Lung microvascular endothelial cell (primary cell): ENCODE measurements at regions not wholly inside any gene's neighbourhood (a gene's known extent, or its start where the extent isn't known, plus 50 kb on each side); places are given as distances from the start of the nearest gene placed in this dataset.

ENCODE experiments used
- DNase-seq, 2 donors: peaks; one replicate each; pipeline versions ENCODE4 v3.0.0 to v3.0.0-alpha.2; 2010; ENCODE audit warnings: low read depth in 2 of 2

DNA sequence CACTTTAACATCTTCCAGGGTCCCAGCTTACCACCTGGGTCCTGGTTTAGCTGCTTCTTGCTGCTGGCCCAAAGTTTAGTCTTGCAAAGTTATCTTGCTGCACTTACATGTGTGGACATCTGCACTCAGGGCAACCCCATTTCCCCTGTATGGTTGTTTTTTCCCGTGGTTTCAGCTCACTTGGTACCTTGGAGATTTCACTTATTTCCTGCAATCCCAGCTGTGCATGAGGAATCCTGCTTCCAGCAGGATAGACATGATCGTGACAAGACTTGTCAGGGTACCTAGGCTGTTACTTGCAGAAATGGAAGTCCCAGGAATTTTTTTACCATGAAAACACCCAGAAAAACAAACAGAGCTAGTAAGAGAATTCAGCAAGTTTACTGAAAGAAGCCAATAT is 95.9 kb upstream of the LEP start:
- no peak for DNase-seq

DNA sequence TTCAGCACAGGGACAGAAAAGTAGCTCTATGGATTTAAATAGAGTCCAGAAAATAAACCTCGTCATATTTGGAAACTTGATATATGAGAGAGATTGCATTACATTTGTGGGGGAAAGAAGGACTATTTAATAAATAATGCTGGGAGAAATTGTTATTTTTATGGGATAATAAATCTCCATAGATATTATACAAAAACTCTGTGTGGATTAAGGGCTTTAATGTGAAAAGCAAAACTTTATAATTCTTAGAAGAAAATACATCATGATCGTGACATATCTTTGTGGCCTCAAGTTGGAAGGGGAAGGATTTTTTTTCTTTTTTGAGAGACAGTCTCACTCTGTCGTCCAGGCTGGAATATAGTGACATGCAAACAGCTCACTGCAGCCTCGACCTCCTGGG is 95.0 kb upstream of the LEP start:
- no peak for DNase-seq

DNA sequence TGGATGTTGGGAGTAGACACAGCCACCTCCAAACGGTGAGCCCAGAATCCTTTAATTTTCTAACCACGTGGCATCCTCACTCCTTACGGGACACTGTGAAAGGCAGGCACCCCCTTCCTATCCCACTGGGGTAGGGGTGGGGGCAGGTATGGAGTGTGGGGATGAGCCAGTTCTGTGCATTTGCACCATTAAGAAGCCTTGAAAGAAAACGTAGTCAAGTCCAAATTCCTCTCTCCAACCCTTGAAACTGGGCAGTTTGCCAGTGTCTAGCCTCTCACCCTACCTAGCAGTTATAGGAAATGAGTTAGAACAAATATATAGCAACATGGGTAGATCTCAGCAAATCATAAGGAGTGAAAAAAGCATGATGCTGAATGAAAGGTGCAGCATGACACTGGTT is 92.4 kb upstream of the LEP start:
- DNase-seq: no peak

DNA sequence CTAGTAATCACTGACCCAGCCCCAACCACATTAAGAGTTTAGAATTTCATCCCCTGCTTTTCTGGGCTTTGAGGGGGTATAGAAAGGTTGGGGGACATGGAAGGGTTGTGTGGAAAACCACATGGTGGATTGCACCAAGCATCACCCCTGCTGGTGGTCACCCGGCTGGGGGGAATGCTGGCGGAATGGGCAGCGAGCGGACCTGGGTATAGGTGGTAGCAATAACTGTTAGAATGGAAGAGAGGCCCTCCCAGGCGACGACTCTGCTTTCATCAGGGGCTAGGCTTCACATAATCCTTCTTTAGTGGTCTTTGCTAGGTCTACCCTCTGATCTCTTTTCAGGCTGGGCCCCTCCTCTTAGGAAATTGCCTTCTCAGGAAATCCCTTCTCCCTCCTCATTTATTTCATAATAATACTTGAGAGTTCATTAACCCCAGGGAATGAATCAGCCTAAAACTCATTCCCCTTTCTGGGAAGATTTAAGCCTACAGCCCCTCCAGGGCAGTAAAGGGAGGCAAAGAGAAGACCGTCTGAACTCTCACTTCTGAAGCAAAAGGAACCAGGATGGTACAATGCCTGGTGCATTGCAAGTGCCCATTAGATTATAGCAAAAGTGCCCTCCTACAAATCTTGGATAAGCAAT is 90.7 kb upstream of the LEP start:
- DNase-seq: no peak

DNA sequence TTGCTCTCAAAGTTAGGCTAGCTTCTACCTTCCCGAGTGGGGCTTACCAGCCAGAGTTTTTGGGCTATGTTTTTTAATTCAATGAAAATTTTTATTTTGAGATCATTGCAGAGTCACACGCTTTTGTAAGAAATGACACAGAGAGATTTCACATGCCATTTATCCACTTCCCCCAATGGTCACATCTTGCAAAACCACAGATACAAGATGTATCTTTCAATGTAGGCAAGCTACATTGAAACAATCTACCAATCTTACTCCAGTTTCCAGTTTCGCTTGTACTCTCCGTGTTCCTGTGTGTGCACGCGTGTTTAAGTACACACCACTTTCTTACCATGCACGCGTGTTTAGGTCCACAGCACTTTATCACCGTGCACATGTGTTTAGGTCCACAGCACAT is 89.4 kb upstream of the LEP start:
- no peak for DNase-seq

DNA sequence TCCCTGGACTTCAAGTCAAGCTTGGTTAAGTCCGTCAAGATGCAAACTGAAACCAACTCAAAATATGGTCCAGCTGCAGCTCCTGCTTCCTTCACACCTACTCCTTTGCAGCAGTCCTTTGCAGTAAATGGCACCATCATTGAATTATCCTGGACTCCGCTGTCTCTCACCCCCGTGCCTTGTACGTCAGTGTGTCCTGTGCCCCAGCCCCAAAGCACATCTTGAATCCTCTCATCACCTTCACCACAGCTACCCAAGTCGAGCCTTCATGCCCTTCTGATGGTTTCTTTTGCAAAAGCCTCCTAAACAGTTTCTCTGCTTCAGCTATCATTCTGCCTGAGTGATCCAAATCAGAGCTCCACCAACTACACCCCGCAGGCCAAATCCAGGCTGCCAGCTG is 88.4 kb upstream of the LEP start:
- no peak for DNase-seq

DNA sequence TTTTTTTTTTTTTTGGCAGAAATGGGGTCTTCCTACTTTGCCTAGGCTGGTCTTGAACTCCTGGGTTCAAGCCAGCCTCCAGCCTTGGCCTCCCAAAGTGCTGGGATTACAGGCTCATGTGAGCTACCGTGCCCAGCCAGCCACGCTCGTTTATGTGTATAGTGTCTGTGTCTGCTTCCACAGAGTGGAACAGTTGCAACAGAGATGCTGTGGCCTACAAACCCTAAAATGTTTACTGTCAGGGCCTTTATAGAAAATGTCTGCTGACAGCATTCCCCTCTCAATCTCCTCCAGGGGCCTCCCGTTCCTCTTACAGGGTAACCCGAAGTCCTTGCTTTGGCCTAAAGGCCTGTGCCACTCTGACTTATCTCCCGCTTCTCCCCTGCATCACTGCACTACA is 87.6 kb upstream of the LEP start:
- no peak for DNase-seq

DNA sequence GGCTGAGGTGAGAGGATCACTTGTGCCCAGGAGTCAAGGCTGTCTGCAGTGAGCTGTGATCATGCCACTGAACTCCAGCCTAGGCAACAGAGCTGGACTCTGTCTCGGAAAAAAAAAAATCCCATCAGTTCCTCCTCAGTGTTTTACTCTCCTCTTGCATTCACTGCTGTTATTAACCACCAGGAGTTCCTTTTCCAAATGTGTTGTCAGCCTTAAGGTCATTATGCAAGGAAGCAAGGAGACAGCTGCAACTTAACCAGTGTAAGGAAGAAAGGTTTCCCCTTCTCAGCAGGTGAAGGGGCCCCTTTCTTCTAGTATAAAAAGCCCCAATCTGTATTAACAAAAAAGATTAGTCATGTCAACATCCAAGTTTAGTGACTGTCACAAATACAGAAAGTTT is 86.6 kb upstream of the LEP start:
- no peak for DNase-seq

DNA sequence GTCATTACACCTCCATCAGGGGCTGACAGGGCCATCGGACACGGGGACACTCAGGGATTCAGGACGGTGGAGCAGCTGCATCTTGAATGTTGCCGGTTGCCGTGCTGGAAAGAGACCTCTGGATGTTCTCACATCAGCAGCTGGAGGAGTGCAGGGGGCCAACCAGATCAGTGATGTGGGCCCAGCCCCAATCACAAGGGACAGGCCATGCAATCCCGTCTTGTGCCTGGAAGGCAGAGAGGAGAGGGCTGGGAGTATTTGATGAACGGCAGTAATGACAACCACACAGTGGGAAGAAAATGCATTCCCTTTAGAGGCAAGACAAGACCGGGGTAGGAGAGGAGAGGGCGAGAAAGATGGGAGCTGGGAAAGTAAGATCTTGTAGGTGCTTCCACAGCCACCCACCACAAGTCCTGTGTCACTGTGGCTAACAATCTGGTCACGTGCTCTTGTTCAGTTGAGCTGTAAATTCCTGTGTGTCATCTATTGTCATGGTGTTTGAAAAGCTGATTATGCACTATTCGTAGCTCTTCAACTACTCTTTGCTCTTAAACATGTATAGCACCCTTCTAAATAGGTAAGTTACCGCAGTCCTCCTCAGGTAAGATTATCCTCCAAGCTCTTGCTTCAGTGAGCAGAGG is 85.9 kb upstream of the LEP start:
- DNase-seq: no peak

DNA sequence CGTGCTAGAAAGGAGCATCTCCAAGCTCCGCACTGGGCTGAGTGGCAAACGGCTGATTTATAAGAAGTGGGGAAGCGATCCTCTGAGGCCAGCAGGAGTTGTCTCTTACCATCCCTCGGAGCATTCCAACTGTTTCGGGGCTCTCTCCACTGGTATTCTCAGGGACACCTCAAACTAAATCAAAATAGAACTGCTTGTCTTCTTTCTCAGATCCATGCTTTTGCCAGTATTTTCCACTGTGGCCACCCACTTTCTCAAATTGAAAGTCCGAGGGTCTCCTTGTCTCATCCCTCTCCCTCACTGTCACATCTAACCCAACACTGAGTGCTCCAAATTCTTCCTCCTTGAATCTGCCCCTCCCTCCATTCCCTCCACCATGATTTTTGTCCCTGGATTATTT is 83.2 kb upstream of the LEP start:
- DNase-seq: no peak

DNA sequence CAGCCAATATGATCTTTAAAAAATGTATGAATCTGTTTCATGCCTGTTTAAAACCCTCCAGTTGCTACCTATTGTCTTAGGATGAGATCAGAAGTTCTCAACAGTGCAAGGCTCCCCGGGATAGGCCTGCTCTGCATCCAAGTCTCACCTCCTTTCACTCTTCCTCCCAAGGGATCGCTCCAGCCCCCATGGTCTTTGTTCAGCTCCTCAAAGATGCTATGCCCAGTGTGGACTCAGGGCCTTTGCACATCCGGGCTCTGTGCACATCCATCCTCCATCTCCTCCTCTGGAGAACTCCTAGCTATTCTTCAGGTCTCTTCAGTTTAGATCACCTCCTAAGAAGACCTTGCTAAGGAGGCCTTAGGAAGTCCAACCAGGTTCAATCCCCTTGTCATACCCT is 82.7 kb upstream of the LEP start:
- no peak for DNase-seq

DNA sequence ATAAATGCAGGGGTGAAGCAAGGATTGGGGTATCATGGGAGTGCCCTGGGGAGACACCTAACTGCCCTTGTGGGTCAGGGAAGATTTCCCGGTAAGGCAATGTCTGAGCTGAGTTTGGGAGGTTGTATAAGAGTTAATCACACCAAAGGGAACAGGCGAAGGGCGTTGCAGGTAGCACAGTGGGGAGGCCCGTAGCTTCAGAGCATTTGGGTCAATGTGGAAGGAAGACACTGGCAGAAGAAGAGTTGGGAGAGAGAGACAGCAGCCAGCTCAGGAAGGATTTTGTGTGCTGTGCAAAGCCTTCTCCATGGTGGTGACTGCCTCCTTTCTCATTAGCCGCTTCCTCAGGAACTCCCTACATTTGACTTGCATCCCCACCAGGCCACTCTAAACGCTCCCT is 80.8 kb upstream of the LEP start:
- DNase-seq: no peak

DNA sequence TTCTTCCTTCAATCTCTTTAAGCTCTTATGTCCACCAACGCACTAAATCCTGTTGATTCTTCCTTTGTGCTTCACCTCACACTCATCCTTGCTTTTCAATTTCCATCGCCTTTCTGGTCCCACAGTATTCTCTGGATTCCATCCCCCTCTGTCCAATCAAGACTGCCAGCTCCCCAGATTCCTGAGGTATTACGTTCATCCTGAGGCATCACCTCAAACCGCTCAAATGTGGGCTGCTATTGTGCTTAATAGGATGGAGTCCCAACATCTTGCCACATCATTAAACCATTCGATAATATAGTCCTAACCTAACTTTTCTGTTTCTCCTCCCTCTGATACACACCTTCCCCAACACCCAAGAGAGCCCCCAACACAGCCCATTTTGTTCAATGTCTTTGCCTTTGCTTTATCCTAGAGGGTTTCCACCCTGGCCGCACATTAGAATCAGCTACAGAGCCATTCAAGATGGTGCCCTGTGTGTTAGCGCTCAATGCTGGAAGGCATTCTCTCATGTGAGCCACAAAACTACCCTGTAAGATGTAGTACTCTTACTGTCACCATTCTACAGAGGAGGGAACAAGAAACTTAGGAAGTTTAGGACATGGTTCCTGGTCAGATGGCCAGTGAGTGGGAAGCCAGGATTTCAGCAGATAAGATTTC is 79.5 kb upstream of the LEP start:
- DNase-seq: no peak

DNA sequence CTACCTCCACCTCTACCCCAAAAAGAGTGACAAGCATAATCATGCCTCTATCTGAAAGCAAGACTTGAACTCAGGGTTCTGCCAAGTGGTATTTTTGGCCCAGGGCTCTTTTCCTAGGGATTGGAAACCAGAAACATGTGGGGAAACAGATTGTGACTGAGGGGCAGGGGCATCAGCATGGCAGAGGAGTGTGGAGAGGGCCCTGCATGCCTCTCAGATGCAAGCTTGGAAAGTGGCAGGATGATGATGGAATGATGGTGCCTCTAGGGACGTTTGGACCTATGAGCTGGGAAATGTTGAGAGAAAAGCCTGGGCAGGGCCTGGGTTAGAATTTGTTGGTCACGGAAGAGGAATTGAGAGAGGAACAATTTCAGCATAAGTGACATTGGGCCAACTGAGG is 78.4 kb upstream of the LEP start:
- DNase-seq: no peak

DNA sequence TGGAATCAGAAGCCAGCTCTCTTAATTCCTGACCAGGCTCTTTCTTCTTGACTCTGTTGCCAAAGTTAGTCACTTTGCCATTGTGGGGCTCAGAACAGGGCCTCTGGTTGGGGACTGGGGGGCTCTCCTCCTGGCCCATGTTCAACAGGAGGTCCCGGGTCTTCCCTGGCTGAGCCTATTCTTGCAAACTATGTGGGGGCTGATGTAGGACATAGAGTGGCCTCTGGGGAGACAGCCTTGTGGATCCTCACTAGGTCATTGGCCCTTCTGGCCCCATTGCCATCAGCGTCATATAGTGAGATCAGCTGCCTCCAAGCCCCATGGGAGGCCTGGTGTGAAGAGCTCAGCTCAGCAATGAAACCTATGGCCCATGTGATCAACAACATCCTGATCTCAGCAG is 77.6 kb upstream of the LEP start:
- no peak for DNase-seq

DNA sequence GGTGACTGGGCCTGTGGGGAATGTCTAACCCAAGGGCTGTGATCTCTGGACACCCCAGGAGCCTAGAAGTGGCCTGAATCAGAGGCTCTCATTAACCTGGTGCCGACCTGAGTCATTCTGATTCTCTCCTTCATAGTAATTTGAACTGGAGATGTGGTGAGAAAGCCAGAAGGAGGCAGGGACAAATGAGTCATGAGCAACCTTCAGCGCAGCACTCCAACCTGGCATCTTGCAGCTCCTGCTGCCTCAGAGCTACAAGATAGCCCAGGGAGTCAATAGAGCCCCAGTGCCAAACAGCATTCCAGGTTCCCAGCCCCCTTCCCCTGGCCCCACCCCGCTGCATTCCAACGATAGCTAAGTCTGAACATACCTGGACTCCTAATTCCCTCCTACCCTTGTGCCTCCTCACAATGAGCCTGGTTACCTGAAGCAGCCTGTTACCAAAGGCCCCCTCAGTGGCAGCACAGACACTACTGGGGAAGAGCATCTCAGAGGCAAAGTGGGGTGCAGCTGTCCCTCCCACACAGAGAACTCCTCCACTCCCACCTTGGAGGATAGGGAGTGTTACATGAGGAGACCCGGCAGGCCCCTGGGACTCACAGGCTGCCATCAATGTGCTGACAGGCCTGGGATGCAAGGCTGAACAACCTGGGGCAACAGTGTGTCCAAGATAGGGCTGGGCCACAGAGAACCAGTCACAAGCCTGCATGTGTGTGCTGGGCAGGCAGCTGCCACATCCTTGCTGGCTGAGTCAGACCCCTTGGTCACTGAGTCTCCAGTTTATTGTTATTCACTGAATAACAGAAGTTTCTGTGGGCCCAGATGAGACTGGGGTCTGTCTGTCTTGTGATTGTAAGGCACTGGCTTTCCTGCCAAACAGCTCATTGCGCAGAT is 76.8 kb upstream of the LEP start:
- no peak for DNase-seq

DNA sequence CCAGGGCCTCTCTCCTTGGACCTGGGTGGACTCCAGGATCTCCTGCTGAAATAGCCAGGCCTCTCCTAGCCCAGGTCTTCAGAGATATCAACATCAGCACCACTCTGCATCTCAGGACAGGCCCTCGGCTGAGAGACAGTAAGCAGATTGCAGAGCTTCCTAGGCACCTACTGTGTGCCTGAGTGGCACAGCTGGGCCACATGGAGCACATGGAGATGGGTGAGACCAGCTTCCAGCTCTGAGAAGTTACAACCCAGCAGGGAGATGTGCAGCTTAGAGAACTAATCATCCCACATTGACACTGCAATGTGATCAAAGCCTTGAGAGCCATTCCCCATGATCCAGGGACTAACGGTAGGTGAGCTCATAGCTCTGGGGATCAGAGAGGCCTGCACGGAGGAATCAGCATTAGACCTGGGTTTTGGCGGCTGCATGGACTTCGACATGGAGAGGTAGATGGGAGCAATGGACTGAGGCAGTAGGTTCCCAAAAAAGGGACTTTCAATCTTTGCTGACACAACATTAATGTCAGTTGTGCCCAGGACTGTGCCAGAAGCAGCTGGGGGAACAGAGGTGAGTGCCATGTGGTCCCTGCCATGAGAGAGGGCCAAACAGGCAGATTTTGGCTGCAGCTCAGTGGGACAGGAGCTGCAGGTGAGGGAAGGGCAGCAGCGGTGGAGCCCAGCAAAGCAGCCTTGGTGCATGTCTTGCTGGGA is 76.0 kb upstream of the LEP start:
- DNase-seq: no peak

DNA sequence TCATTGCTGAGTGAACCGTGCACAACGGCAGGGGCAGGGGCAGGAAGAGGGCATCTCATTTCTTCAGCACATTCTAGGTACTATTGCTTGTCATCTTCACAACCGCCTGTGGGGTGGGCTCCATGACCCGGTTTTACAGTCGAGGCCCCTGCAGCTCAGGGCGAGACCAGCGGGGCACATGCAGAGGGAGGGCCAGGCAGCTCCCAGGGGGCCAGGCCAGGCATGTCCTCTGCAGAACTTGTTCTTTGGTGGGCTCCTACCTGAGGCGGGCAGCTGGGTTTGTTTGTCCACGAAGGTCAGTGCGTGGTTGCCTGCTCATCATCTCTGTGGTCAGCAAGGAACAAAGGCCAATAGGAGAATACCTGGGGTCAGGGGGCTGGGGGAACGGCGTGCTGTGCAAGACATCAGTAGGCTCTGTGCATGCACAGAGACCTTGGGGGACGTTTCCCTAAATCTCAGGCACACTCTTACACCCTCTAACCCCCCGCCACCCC is 75.1 kb upstream of the LEP start:
- DNase-seq: no peak

DNA sequence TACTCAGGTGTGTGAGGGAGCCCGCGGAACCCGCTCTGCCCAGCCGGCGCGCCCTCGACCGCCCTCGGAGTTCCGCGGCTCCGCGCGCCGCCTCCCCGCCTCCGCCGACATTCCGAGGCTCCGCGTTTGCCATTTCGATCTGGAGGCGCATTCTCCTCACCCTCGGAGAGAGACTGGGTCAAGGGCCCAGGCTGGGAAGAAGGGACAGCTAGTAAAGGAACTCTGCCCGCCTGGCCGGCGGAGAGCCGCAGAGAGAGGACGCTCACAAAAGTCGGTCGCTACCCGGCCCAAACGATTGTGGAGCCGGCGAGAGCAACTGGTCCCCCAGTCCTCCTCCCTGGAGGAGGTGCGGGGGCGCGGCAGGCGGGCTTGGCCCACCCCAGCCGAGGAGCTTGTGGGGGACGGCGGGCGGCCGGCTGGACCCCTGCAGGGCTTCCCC is 74.5 kb upstream of the LEP start:
- DNase-seq: no peak

DNA sequence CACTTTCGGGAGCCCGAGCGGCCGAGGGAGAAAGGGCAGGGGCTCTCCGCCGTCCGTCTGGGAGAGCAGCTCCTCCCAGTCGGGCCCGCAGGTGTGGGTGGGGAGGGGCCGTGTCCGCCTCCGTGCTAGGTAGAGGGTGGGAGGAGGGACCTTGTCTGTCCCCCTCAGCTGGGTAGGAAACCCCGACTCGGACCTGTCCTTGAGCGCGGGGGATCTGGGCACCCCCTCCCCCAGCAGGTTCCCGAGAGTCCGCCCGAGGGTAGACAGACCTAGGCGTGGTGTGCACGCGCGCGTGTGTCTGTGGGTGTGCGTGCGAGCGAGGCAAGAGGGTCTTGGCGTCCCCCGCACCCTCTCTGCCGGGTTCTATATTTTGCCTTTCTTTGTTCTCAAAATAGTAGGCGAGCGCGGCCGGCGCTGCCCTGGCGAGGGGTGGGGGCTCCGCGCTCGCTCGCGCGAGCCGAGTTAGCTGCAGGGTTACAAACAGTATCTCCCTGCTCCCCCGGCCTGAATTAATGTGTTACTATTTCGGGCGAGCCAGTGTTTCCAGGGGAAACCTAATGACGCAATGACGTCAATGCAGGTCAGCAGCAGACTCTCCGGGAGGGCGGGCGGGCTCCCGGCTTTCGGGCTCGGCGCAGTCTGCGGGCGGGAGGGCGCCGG is 73.9 kb upstream of the LEP start:
- peak; percentile 18 to 51 for DNase-seq
